ENCODE measurements at regions not wholly inside any gene's neighbourhood (a gene's known extent, or its start where the extent isn't known, plus 50 kb on each side); places are given as distances from the start of the nearest gene placed in this dataset.

- TF ChIP-seq CTCF (conservative IDR thresholded peaks at IDR 0.05; ENCODE audit: low read length) (no peak), EZH2phosphoT487 (IDR thresholded peaks at IDR 0.05; ENCODE audit: borderline replicate concordance) (no peak)
Observed at GRCh38 chr9:118156846-118157245, 452.6 kb downstream of the TLR4 start.
